HepG2 (cell line): ENCODE measurements at regions not wholly inside any gene's neighbourhood (a gene's known extent, or its start where the extent isn't known, plus 50 kb on each side); places are given as distances from the start of the nearest gene placed in this dataset.

Experiments used
- ATAC-seq: fragments of 200-7000 bp; cut with Tn5 transposase; 3 replicates; pipeline ENCODE4 v1.9.1; 2020; ENCODE audit warnings: mild to moderate bottlenecking, moderate library complexity
- BruUV-seq: library from RNA; stranded (reverse); fragments of 400-500 nt; replicated peaks from 2 replicates; lab custom pipeline; 2021; lab: Mats Ljungman, UMichigan
- CTCF ChIA-PET: fragments of 300-600 bp; formaldehyde crosslinking; extraction: SDS; loops from one replicate; lab custom pipeline; 2021; ENCODE audit warnings: low total read pairs, inconsistent platforms, low intra/inter-chr PET ratio; lab: Yijun Ruan, JAX
- POLR2A ChIA-PET: fragments of 350-600 bp; sonication (Branson Sonifier 250); formaldehyde crosslinking; loops from one replicate; lab custom pipeline; 2020; ENCODE audit warnings: antibody characterized with exemption, inconsistent platforms; lab: Yijun Ruan, JAX
- DNase-seq: peaks from one replicate; pipeline ENCODE4 v3.0.0-alpha.2; 2015; ENCODE audit warnings: low spot score
- FAIRE-seq: peaks from 3 replicates; lab custom pipeline; 2011; peaks lifted over from hg19 to GRCh38; lab: Jason Lieb, UNC
- H2AFZ ChIP-seq: one replicate; pipeline ENCODE4 v1.6.1; 2011; ENCODE audit warnings: low read length, inconsistent platforms
- H3K27ac ChIP-seq: fragments of 300-600 bp; 3 replicates; pipeline ENCODE4 v1.8.0; 2011; ENCODE audit warnings: mixed run types, mild to moderate bottlenecking, mixed read lengths, low read length, inconsistent platforms; ENCODE audit not compliant: insufficient read depth; ENCODE audit errors: extremely low read length
- H3K27me3 ChIP-seq, 2 experiments: fragments of 200-600 bp in 1 of 2; 2 replicates in 1 of 2; 3 replicates in 1 of 2; pipeline versions ENCODE4 v1.6.0 to v1.8.0; 2011; ENCODE audit warnings: low read length in 2 of 2, mild to moderate bottlenecking in 2 of 2, moderate library complexity in 2 of 2, inconsistent platforms in 1 of 2; ENCODE audit not compliant: insufficient read depth in 2 of 2, control insufficient read depth in 1 of 2
- H3K36me3 ChIP-seq, 2 experiments: fragments of 200-600 bp in 1 of 2; replicated peaks in 1 of 2; 2 replicates in 1 of 2; 3 replicates in 1 of 2; pipeline versions ENCODE4 v1.5.1 to v1.8.0; 2011; ENCODE audit warnings: low read length in 2 of 2, inconsistent platforms in 1 of 2; ENCODE audit not compliant: insufficient read depth in 2 of 2, control insufficient read depth in 1 of 2
- H3K4me1 ChIP-seq: 2 replicates; pipeline ENCODE4 v1.5.1; 2012; ENCODE audit warnings: low read length, inconsistent platforms; ENCODE audit not compliant: insufficient read depth
- H3K4me2 ChIP-seq: 2 replicates; pipeline ENCODE4 v1.6.0; 2011; ENCODE audit warnings: low read depth, low read length, inconsistent platforms
- H3K4me3 ChIP-seq, 3 experiments: fragments of 200-600 bp in 1 of 3; sonication (generic), shearing (Covaris generic) in 1 of 3; replicated peaks in 1 of 3; 2 replicates each; pipeline ENCODE4 v1.5.1; 2011 to 2016; ENCODE audit warnings: low read length in 3 of 3, inconsistent platforms in 2 of 3, low read depth in 2 of 3, mild to moderate bottlenecking in 2 of 3, control low read depth in 1 of 3, mixed read lengths in 1 of 3; ENCODE audit not compliant: insufficient read depth in 1 of 3
- H3K79me2 ChIP-seq: one replicate; pipeline ENCODE4 v1.6.1; 2011; ENCODE audit warnings: low read length, inconsistent platforms; ENCODE audit not compliant: insufficient read depth
- H3K9ac ChIP-seq: 2 replicates; pipeline ENCODE4 v1.6.0; 2011; ENCODE audit warnings: mild to moderate bottlenecking, low read depth, low read length, inconsistent platforms; ENCODE audit not compliant: insufficient read depth
- H3K9me3 ChIP-seq: 2 replicates; pipeline ENCODE4 v1.5.1; 2012; ENCODE audit warnings: mild to moderate bottlenecking, low read length
- H4K20me1 ChIP-seq: 2 replicates; pipeline ENCODE4 v1.6.0; 2011; ENCODE audit warnings: inconsistent platforms, mild to moderate bottlenecking, low read length, moderate library complexity; ENCODE audit not compliant: insufficient read depth
- ATF7 ChIP-seq, 2 experiments: fragments of 450-650 bp in 1 of 2; sonication (generic) in 1 of 2; formaldehyde crosslinking in 1 of 2; IDR thresholded peaks; 2 replicates each; pipeline versions ENCODE4 v1.4.0 to v1.6.1; 2016 to 2020; ENCODE audit warnings: antibody characterized with exemption in 1 of 2, mild to moderate bottlenecking in 1 of 2, missing genetic modification reagents in 1 of 2
- CREB1 ChIP-seq, 2 experiments: fragments of 450-650 bp in 1 of 2; IDR thresholded peaks; 2 replicates each; pipeline ENCODE4 v1.6.1; 2016 to 2017; ENCODE audit warnings: control low read depth in 1 of 2, mild to moderate bottlenecking in 1 of 2, missing compliant biosample characterization in 1 of 2, missing genetic modification characterization in 1 of 2
- FOXP1 ChIP-seq, 2 experiments: fragments of 450-650 bp in 1 of 2; IDR thresholded peaks; 2 replicates each; pipeline ENCODE4 v1.6.1; 2017 to 2018; ENCODE audit warnings: antibody characterized with exemption in 1 of 2
- IKZF1 ChIP-seq: fragments of 450-650 bp; IDR thresholded peaks from 2 replicates; pipeline ENCODE4 v1.7.1; 2016
- NFKBIZ ChIP-seq: IDR thresholded peaks from 2 replicates; pipeline ENCODE4 v1.6.1; 2018; ENCODE audit warnings: missing genetic modification reagents, missing compliant biosample characterization
- TCF7 ChIP-seq: sonication (generic); IDR thresholded peaks from 2 replicates; pipeline ENCODE4 v1.6.1; 2016; ENCODE audit warnings: antibody characterized with exemption, low read depth
- ZFP82 ChIP-seq: sonication (generic); formaldehyde crosslinking; IDR thresholded peaks from 2 replicates; pipeline ENCODE4 v1.5.1; 2020; ENCODE audit warnings: mild to moderate bottlenecking, missing genetic modification reagents, borderline replicate concordance
- ZNF816 ChIP-seq: sonication (generic); formaldehyde crosslinking; IDR thresholded peaks from 2 replicates; pipeline ENCODE4 v1.8.0; 2022; ENCODE audit warnings: missing genetic modification reagents, mild to moderate bottlenecking, borderline replicate concordance
- WGBS: methylation state at CpG from one replicate; pipeline ENCODE4 v1.1.6; 2017; ENCODE audit warnings: low lambda C conversion rate; 5-methylcytosine and 5-hydroxymethylcytosine counted together
- in situ Hi-C: cut with HindIII; loops from 2 replicates; pipeline ENCODE4 v1.10.0; 2017; ENCODE audit warnings: low pct_unique_long_range_greater_than_20kb; ENCODE audit not compliant: extremely low pct_ligation_motif_present
- intact Hi-C: fragments of 100-400 bp; cut with micrococcal nuclease; formaldehyde crosslinking; loops from one replicate; pipeline ENCODE4 v1.10.0; 2022; ENCODE audit not compliant: unreplicated experiment

DNA sequence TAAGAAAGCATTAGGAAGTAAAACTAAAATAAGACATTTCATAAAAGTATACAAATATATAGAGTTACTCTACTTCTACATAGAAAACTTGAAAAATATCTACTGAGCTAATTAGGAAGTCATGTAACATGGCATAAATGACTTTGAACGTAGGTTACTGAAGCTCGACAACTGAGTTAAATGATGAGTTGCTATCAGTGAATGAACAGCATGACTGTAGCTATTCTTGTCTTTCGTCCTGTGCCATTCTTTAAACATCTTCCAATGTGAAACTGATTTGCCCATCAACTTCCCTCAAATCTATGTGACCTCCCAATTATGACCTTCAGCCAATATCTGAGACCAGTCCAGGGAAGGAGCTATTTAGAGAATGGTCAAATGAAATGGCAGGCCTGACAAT is 113.5 kb upstream of the NEBL start:
- POLR2A ChIA-PET: no interaction called here
- H3K9me3 ChIP-seq: no peaks in the 10 kb centered on the region
- H3K4me3 ChIP-seq: no peak overlapping the region
- in situ Hi-C loops (no loop called here), intact Hi-C loops (no loop called here)
- no peaks in the 10 kb centered on the region for H3K4me1 ChIP-seq
- no peaks in the 10 kb centered on the region for H3K79me2 ChIP-seq
- DNase-seq (no peak), FAIRE-seq (no peak), ATAC-seq (no peak)
- peaks cover 0 to 6% of the 10 kb centered on the region in 2 experiments; a peak in 1 of 5 replicates for H3K27me3 ChIP-seq
- H4K20me1 ChIP-seq: no peaks in the 10 kb centered on the region
- H3K4me2 ChIP-seq: no peak overlapping the region
- no TSS peak for BruUV-seq
- no peak overlapping the region for H3K27ac ChIP-seq
- CTCF ChIA-PET: no interaction called here
- 2% methylated on average over 3 of the region's 3 CpGs for WGBS
- H3K9ac ChIP-seq: no peak overlapping the region
- H2AFZ ChIP-seq: no peak overlapping the region
- TF ChIP-seq ZNF816: no peak
- TF ChIP-seq NFKBIZ (CRISPR knock-in tag): no peak
- TF ChIP-seq IKZF1: no peak
- no peaks in the 10 kb centered on the region for H3K36me3 ChIP-seq

DNA sequence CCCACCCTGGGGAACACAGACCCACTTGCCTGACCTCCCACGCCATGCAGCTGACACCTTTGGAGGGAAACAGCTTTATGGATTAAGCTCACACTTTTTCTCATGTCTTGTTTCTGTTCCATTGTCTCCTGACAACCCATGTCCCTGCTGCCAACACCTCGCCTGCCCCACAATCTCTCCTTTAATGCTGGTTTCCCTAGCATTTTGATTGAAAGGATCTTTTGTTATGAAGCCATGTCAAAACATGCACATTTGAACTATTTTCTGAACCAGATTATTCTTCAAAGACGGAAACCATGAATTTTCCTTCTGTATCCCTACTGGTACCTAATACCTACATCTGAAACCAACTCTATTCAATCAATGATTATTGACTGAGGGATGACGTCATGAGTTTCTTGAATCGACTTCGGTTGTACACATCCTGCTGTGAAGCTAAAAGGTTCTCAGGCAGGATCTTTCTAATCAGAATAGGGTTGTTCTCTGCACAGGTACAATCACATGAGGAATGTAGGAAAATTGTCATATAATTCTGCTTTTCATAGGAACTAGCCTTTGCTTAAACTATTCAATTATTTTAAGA is 106.2 kb upstream of the NEBL start:
- H4K20me1 ChIP-seq: no peaks in the 10 kb centered on the region
- no peak overlapping the region for H3K9ac ChIP-seq
- DNase-seq: no peak
- BruUV-seq: no TSS peak
- H3K4me2 ChIP-seq: no peak overlapping the region
- in situ Hi-C loops (no loop called here), intact Hi-C loops (no loop called here)
- H3K79me2 ChIP-seq: no peaks in the 10 kb centered on the region
- CTCF ChIA-PET: no interaction called here
- no peak overlapping the region for H2AFZ ChIP-seq
- no peaks in the 10 kb centered on the region for H3K36me3 ChIP-seq
- H3K9me3 ChIP-seq: no peaks in the 10 kb centered on the region
- H3K27me3 ChIP-seq: no peaks in the 10 kb centered on the region
- no peak overlapping the region for H3K27ac ChIP-seq
- TF ChIP-seq TCF7 (no peak), FOXP1 (IDR thresholded peaks at IDR 0.05) (no peak), FOXP1 (CRISPR knock-in tag; IDR thresholded peaks at IDR 0.05) (no peak), CREB1 (IDR thresholded peaks at IDR 0.05) (peak; percentile 97), CREB1 (CRISPR knock-in tag; IDR thresholded peaks at IDR 0.05) (no peak), ZFP82 (no peak), ATF7 (IDR thresholded peaks at IDR 0.05) (peak; percentile 99), ATF7 (CRISPR knock-in tag; IDR thresholded peaks at IDR 0.05) (no peak)
- POLR2A ChIA-PET: no interaction called here
- H3K4me1 ChIP-seq: no peaks in the 10 kb centered on the region
- no peak for ATAC-seq
- WGBS: 12% methylated on average over 6 of the region's 6 CpGs
- FAIRE-seq: no peak
- no peak overlapping the region for H3K4me3 ChIP-seq
